NCI-H748 treated with DMSO at 0.1 percent for 48 hours (cell line): ENCODE measurements at regions not wholly inside any gene's neighbourhood (a gene's known extent, or its start where the extent isn't known, plus 50 kb on each side); places are given as distances from the start of the nearest gene placed in this dataset.

Experiments used
- DNase-seq: peaks from one replicate; lab custom pipeline; 2025; lab: John Stamatoyannopoulos, UW

GRCh38 chr6:166842607-166843006 is 113.7 kb downstream of the RNASET2 start:
- no peak for DNase-seq

- no peak for DNase-seq
These were observed 115.1 kb downstream of the RNASET2 start for GRCh38 chr6:166841216-166841615.

GRCh38 chr6:166839569-166839968 is 116.8 kb downstream of the RNASET2 start:
- no peak for DNase-seq

GRCh38 chr6:166838987-166839386 is 117.4 kb downstream of the RNASET2 start:
- DNase-seq, result no peak

- DNase-seq, result no peak
These were observed 119.3 kb downstream of the RNASET2 start for GRCh38 chr6:166836785-166837718.

- no peak for DNase-seq
These were observed 122.3 kb downstream of the RNASET2 start for GRCh38 chr6:166834049-166834448.

- DNase-seq, result no peak
These were observed 125.4 kb downstream of the RNASET2 start for GRCh38 chr6:166830891-166831363.

GRCh38 chr6:166830185-166830890 is 126.0 kb downstream of the RNASET2 start:
- no peak for DNase-seq

GRCh38 chr6:166826264-166826663 is 130.1 kb downstream of the RNASET2 start:
- no peak for DNase-seq

GRCh38 chr6:166825553-166826145 is 130.7 kb downstream of the RNASET2 start:
- no peak for DNase-seq

- no peak for DNase-seq
These were observed 131.5 kb downstream of the RNASET2 start for GRCh38 chr6:166824880-166825250.

GRCh38 chr6:166824146-166824879 is 132.0 kb downstream of the RNASET2 start:
- DNase-seq, result no peak

GRCh38 chr6:166822609-166823008 is 133.7 kb downstream of the RNASET2 start:
- DNase-seq, result no peak

- DNase-seq, result no peak
These were observed 135.9 kb downstream of the RNASET2 start for GRCh38 chr6:166820483-166820882.

GRCh38 chr6:166820070-166820469 is 136.3 kb downstream of the RNASET2 start:
- no peak for DNase-seq

- DNase-seq, result no peak
These were observed 140.7 kb downstream of the RNASET2 start for GRCh38 chr6:166815629-166816028.

GRCh38 chr6:166814390-166814789 is 142.0 kb downstream of the RNASET2 start:
- no peak for DNase-seq

GRCh38 chr6:166813461-166813860 is 142.9 kb downstream of the RNASET2 start:
- DNase-seq, result no peak

- no peak for DNase-seq
These were observed 145.5 kb downstream of the RNASET2 start for GRCh38 chr6:166810864-166811263.

- no peak for DNase-seq
These were observed 146.6 kb downstream of the RNASET2 start for GRCh38 chr6:166809721-166810120.

- no peak for DNase-seq
These were observed 149.2 kb downstream of the RNASET2 start for GRCh38 chr6:166806962-166807757.
